NCI-H82 (cell line): ENCODE measurements at regions not wholly inside any gene's neighbourhood (a gene's known extent, or its start where the extent isn't known, plus 50 kb on each side); places are given as distances from the start of the nearest gene placed in this dataset.
A peak's percentile ranks its signal among the peaks of the same experiment; 100 is the strongest.
"Not testable (repeated sequence)": the region's sequence is repeated elsewhere in the genome, so short reads cannot be mapped to it uniquely, and the experiment has no call there.

Source experiments
- DNase-seq: peaks from one replicate; lab custom pipeline; 2025; lab: John Stamatoyannopoulos, UW

DNA sequence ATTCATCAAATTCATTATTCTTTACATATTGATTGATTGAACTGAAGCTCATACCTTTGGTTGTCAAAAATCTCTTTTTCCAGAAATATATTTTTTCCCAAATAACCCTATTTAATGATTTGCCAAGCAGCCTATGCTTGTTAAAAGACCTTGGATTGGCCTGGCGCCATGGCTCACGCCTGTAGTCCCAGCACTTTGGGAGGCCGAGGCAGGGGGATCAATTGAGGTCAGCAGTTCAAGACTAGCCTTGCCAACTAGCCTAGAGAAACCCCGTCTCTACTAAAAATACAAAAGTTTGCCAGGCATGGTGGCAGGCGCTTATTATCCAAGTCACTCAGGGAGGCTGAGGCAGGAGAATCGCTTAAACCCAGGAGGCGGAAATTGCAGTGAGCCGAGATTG is 165.1 kb upstream of the MGAT4C start:
- no peak for DNase-seq

DNA sequence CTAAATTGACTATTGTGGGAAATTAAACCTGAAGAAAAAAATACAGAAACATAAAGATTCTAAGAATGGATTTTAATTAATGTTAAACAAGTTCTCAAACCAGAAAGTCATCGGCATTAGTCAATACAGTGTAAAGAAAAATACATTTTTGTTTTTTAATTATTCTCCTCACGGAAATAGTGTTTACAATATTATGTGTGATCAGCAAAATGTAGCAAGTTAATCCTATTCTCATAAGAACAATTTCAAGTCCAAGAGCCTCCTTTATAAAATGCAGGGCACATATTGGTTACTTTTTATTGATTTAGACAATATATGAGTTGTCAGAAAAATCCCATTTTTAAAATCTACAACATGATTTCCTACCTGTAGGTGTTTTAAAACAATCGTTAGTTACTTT is 158.0 kb upstream of the MGAT4C start:
- no peak for DNase-seq

GRCh38 chr12:86411710-86412109 is 155.5 kb upstream of the MGAT4C start:
- DNase-seq, result no peak

DNA sequence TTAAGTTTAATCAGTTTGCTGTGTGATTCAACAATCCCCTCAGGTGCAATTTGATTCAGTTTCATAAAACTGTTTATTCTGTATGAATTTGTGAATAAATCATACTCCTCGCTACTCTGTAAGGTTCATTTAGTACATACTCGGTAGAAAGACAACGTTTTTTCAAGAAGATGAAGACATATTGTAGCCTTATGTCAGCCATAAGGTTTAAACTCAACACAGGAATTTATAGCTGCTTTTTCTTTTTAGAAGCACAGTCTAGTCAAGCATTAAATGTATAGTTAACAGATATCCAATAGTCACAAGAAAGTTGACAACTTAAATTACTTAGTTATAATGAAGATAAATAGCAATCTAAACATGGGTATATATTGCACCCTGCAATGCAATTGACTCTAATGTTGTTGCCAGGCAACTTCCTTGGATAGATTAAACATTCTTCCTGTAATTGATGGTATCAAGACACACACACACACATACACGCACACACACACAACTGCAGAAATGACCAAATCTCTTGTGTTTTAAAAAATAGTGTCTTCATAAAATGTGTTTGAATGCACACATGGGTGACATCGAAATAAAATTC is 151.5 kb upstream of the MGAT4C start:
- DNase-seq, result no peak

GRCh38 chr12:86389949-86390348 is 133.8 kb upstream of the MGAT4C start:
- DNase-seq, result peak; percentile 31

- no peak for DNase-seq
These were observed 131.5 kb upstream of the MGAT4C start for GRCh38 chr12:86387591-86388145.

- not testable (repeated sequence) for DNase-seq
These were observed 127.6 kb upstream of the MGAT4C start for GRCh38 chr12:86383759-86384158.

DNA sequence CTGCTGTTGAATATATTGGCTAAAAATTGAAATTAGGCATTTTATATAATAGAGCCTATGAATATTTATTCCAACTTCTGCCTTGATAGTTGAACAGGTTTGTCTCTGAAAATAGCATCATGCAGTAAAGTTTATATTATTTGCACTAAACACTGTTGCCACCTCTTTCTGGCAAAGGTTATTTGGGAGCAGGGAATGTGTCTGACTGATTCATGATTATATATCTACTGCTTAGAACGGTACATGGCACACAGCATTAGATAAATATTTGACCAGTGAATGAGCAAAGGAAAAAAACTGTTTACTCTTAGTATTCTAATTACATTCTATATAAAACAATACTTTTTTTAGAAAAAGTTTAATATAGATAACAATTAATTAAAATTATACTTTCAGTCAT is 123.1 kb upstream of the MGAT4C start:
- no peak for DNase-seq

- peak; percentile 76 for DNase-seq
These were observed 119.9 kb upstream of the MGAT4C start for GRCh38 chr12:86376052-86376451.

GRCh38 chr12:86373813-86374212 is 117.6 kb upstream of the MGAT4C start:
- DNase-seq, result no peak

GRCh38 chr12:86367137-86367536 is 110.9 kb upstream of the MGAT4C start:
- DNase-seq, result no peak

- DNase-seq, result peak; percentile 95
These were observed 93.0 kb upstream of the MGAT4C start for GRCh38 chr12:86349196-86349595.

- no peak for DNase-seq
These were observed 77.8 kb upstream of the MGAT4C start for GRCh38 chr12:86333955-86334522.

- no peak for DNase-seq
These were observed 75.3 kb upstream of the MGAT4C start for GRCh38 chr12:86331457-86331856.

DNA sequence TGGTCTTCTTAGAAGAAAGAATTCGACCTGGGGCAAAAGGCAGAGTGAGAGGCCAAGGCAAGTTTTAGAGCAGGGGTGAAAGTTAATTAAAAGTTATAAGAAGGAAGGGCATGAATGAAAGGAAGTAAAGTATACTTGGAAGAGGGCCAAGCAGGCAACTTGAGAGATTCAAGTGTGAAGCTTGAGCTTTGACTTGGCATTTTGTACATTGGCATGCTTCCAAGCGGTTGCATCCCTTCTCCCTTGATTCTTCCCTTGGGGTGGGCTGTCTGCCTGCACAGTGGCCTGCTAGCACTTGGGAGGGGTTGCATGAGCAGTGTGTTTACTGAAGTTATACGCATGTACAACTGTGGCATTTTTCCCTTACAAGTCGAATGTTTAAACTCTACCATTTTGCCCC is 74.8 kb upstream of the MGAT4C start:
- DNase-seq, result peak; percentile 13

- DNase-seq, result no peak
These were observed 56.0 kb upstream of the MGAT4C start for GRCh38 chr12:86312232-86312631.
